Breast epithelium (tissue), 4 donors: ENCODE measurements at regions not wholly inside any gene's neighbourhood (a gene's known extent, or its start where the extent isn't known, plus 50 kb on each side); places are given as distances from the start of the nearest gene placed in this dataset.

Experiments
- DNase-seq, 2 donors: peaks; one replicate each; pipeline ENCODE4 v3.0.0-alpha.2; 2019; ENCODE audit warnings: low spot score in 2 of 2
- H3K27ac ChIP-seq, 2 donors: fragments of 200-600 bp; sonication (generic) in 1 of 2; one replicate each; pipeline ENCODE4 v1.5.1; 2016 to 2019; ENCODE audit warnings: mild to moderate bottlenecking in 1 of 2
- H3K27me3 ChIP-seq, 2 donors: fragments of 200-600 bp; sonication (generic) in 1 of 2; one replicate each; pipeline versions ENCODE4 v1.5.1 to v1.6.0; 2017 to 2019; ENCODE audit warnings: control low read depth in 1 of 2, mild to moderate bottlenecking in 1 of 2
- H3K36me3 ChIP-seq: fragments of 200-600 bp; one replicate; pipeline ENCODE4 v1.5.1; 2019
- H3K4me1 ChIP-seq, 2 donors: fragments of 200-600 bp; sonication (generic); one replicate each; pipeline ENCODE4 v1.5.1; 2016 to 2019; ENCODE audit warnings: control low read depth in 1 of 2
- H3K4me3 ChIP-seq, 3 donors: fragments of 200-600 bp; sonication (generic); 1 replicate in 2 of 3; 2 replicates in 1 of 3; pipeline ENCODE4 v1.5.1; 2016 to 2019; ENCODE audit warnings: mild to moderate bottlenecking in 3 of 3, moderate library complexity in 2 of 3
- H3K9me3 ChIP-seq, 2 donors: fragments of 200-600 bp; sonication (generic) in 1 of 2; one replicate each; pipeline ENCODE4 v1.5.1; 2016 to 2019; ENCODE audit warnings: control low read depth in 1 of 2
- CTCF ChIP-seq, 3 donors: fragments of 450-650 bp; IDR thresholded peaks; one replicate each; pipeline ENCODE4 v1.5.1; 2016 to 2017; ENCODE audit warnings: antibody characterized with exemption in 3 of 3, mild to moderate bottlenecking in 3 of 3, moderate library complexity in 3 of 3
- POLR2A ChIP-seq: fragments of 450-650 bp; IDR thresholded peaks from one replicate; pipeline ENCODE4 v1.6.1; 2016; ENCODE audit warnings: antibody characterized with exemption, mild to moderate bottlenecking, moderate library complexity
- POLR2AphosphoS5 ChIP-seq, 3 donors: sonication (generic); formaldehyde crosslinking; IDR thresholded peaks; one replicate each; pipeline ENCODE4 v1.6.1; 2017; ENCODE audit warnings: antibody characterized with exemption in 3 of 3
- intact Hi-C: fragments of 100-400 bp; cut with DNase I; formaldehyde crosslinking; loops from one replicate; pipeline ENCODE4 v1.15.1; 2023; ENCODE audit warnings: low total_unique reads

- Histone ChIP-seq H3K4me1 (no peaks in the 10 kb centered on the region), H3K9me3 (no peaks in the 10 kb centered on the region), H3K27ac (no peak overlapping the region), H3K36me3 (no peaks in the 10 kb centered on the region), H3K4me3 (no peak overlapping the region), H3K27me3 (peaks cover 0 to 10% of the 10 kb centered on the region in 2 donors)
- intact Hi-C loops = no loop called here
- TF ChIP-seq POLR2A (no peak), CTCF (IDR thresholded peaks at IDR 0.05) (no peak), POLR2AphosphoS5 (IDR thresholded peaks at IDR 0.05) (no peak)
- no peak for DNase-seq
Observed at GRCh38 chr1:181326348-181326747, 157.0 kb upstream of the CACNA1E start.

- Histone ChIP-seq H3K9me3 (no peaks in the 10 kb centered on the region), H3K36me3 (no peaks in the 10 kb centered on the region), H3K27ac (no peak overlapping the region), H3K27me3 (peaks cover 0 to 4% of the 10 kb centered on the region in 2 donors), H3K4me3 (no peak overlapping the region), H3K4me1 (no peaks in the 10 kb centered on the region)
- no peak for DNase-seq
- intact Hi-C loops = no loop called here
- TF ChIP-seq CTCF (IDR thresholded peaks at IDR 0.05) = no peak
- TF ChIP-seq POLR2AphosphoS5 (IDR thresholded peaks at IDR 0.05) = no peak
- TF ChIP-seq POLR2A = no peak
Observed at GRCh38 chr1:181327796-181328195, 155.5 kb upstream of the CACNA1E start.

GRCh38 chr1:181334724-181335123 lies 148.6 kb upstream of the CACNA1E start:
- TF ChIP-seq CTCF (IDR thresholded peaks at IDR 0.05) (no peak), POLR2A (no peak), POLR2AphosphoS5 (IDR thresholded peaks at IDR 0.05) (no peak)
- H3K4me3 ChIP-seq = no peak overlapping the region
- H3K27ac ChIP-seq = no peak overlapping the region
- no peaks in the 10 kb centered on the region for H3K4me1 ChIP-seq
- no peak for DNase-seq
- H3K27me3 ChIP-seq = peaks cover 0 to 4% of the 10 kb centered on the region in 2 donors
- no peaks in the 10 kb centered on the region for H3K36me3 ChIP-seq
- peaks cover 0 to 19% of the 10 kb centered on the region in 2 donors for H3K9me3 ChIP-seq
- intact Hi-C loops = no loop called here

GRCh38 chr1:181335631-181336030 lies 147.7 kb upstream of the CACNA1E start:
- Histone ChIP-seq H3K4me3 (no peak overlapping the region), H3K27me3 (no peaks in the 10 kb centered on the region), H3K9me3 (peaks cover 0 to 19% of the 10 kb centered on the region in 2 donors), H3K27ac (no peak overlapping the region), H3K4me1 (no peaks in the 10 kb centered on the region), H3K36me3 (no peaks in the 10 kb centered on the region)
- TF ChIP-seq CTCF (IDR thresholded peaks at IDR 0.05) (no peak), POLR2A (no peak), POLR2AphosphoS5 (IDR thresholded peaks at IDR 0.05) (no peak)
- DNase-seq = no peak
- intact Hi-C loops = no loop called here

- DNase-seq = no peak
- no peaks in the 10 kb centered on the region for H3K27me3 ChIP-seq
- H3K36me3 ChIP-seq = no peaks in the 10 kb centered on the region
- no peak overlapping the region for H3K27ac ChIP-seq
- peaks cover 0 to 12% of the 10 kb centered on the region in 2 donors for H3K9me3 ChIP-seq
- no peak overlapping the region for H3K4me3 ChIP-seq
- intact Hi-C loops = no loop called here
- TF ChIP-seq CTCF (IDR thresholded peaks at IDR 0.05) (no peak), POLR2A (no peak), POLR2AphosphoS5 (IDR thresholded peaks at IDR 0.05) (no peak)
- H3K4me1 ChIP-seq = no peaks in the 10 kb centered on the region
Observed at GRCh38 chr1:181341026-181341632, 142.2 kb upstream of the CACNA1E start.
